Vagina (tissue), 2 donors: ENCODE measurements at regions not wholly inside any gene's neighbourhood (a gene's known extent, or its start where the extent isn't known, plus 50 kb on each side); places are given as distances from the start of the nearest gene placed in this dataset.

ENCODE experiments used
- CTCF ChIP-seq, 3 experiments: fragments of 450-650 bp in 2 of 3; fragments of 200-600 bp in 1 of 3; sonication (generic) in 1 of 3; IDR thresholded peaks; one replicate each; pipeline ENCODE4 v1.5.1; 2017 to 2019; ENCODE audit warnings: antibody characterized with exemption in 3 of 3, mild to moderate bottlenecking in 2 of 3, moderate library complexity in 2 of 3
- POLR2A ChIP-seq, 2 donors: fragments of 450-650 bp; IDR thresholded peaks; one replicate each; pipeline ENCODE4 v1.6.1; 2017; ENCODE audit warnings: antibody characterized with exemption in 2 of 2, mild to moderate bottlenecking in 2 of 2, moderate library complexity in 2 of 2
- POLR2AphosphoS5 ChIP-seq, 2 donors: sonication (generic); formaldehyde crosslinking; IDR thresholded peaks; one replicate each; pipeline ENCODE4 v1.9.0; 2017; ENCODE audit warnings: antibody characterized with exemption in 2 of 2, mild to moderate bottlenecking in 2 of 2, low read depth in 1 of 2; ENCODE audit not compliant: insufficient read depth in 1 of 2

DNA sequence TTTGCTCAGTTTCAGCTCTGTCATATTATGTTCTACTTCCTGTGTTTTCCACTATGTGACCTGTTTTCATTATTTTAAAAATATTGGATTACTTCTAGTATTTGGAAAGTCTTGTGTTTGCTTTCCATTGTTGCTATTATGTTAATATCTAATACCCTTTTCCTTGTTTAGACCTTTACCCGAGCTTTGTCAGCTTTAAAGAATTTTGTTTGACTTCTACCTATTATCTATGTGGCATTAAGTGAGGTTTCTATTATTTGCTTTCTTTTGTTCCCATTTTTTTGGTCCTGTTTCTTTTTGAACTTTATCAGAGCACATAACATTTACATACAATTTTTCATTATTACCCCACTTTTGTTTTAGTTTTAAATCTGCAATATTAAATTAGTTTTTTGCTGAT lies 202.7 kb downstream of the MANEA start:
- TF ChIP-seq CTCF (IDR thresholded peaks at IDR 0.05) (no peak), POLR2AphosphoS5 (IDR thresholded peaks at IDR 0.05; ENCODE audit: insufficient read depth in 1 of 2, low read depth in 1 of 2) (no peak), POLR2A (IDR thresholded peaks at IDR 0.05) (no peak)
